Activated CD4-positive, alpha-beta T cell treated with anti-CD3 and anti-CD28 coated beads, Interleukin-2, amount 10 ng/mL, durations not matched to agents 7 days and 5 days (primary cell): ENCODE measurements at regions not wholly inside any gene's neighbourhood (a gene's known extent, or its start where the extent isn't known, plus 50 kb on each side); places are given as distances from the start of the nearest gene placed in this dataset.

Experiments
- CTCF ChIA-PET: fragments of 350-600 bp; sonication (Branson Sonifier 250); formaldehyde crosslinking; loops from one replicate; lab custom pipeline; 2021; ENCODE audit warnings: antibody characterized with exemption; lab: Charles Lee
- POLR2A ChIA-PET: fragments of 350-600 bp; sonication (Branson Sonifier 250); formaldehyde crosslinking; loops from one replicate; lab custom pipeline; 2021; ENCODE audit warnings: antibody characterized with exemption; lab: Charles Lee
- DNase-seq: peaks from one replicate; pipeline ENCODE4 v3.0.0-alpha.2; 2020
- H3K27ac Mint-ChIP-seq: one replicate; pipeline ENCODE4 v1.8.0; 2021; ENCODE audit warnings: mild to moderate bottlenecking, moderate library complexity, mixed read lengths
- H3K27me3 Mint-ChIP-seq: one replicate; pipeline ENCODE4 v1.8.0; 2021; ENCODE audit warnings: mixed read lengths
- H3K36me3 Mint-ChIP-seq: one replicate; pipeline ENCODE4 v1.8.0; 2021; ENCODE audit warnings: low read depth, mixed read lengths
- H3K4me1 Mint-ChIP-seq: one replicate; pipeline ENCODE4 v1.8.0; 2021; ENCODE audit warnings: mixed read lengths
- H3K4me3 Mint-ChIP-seq: one replicate; pipeline ENCODE4 v1.8.0; 2021; ENCODE audit warnings: mild to moderate bottlenecking, moderate library complexity, mixed read lengths
- H3K9me3 Mint-ChIP-seq: one replicate; pipeline ENCODE4 v1.8.0; 2021; ENCODE audit warnings: mixed read lengths

GRCh38 chr2:60311524-60311923, 241.9 kb downstream of the BCL11A start:
- Mint-ChIP-seq H3K27me3 (peaks cover 21% of the 10 kb centered on the region), H3K9me3 (no peaks in the 10 kb centered on the region), H3K36me3 (no peaks in the 10 kb centered on the region), H3K4me3 (no peak overlapping the region), H3K4me1 (peaks cover 35% of the 10 kb centered on the region), H3K27ac (no peak overlapping the region)
- DNase-seq: no peak
- ChIA-PET CTCF (no interaction called here), POLR2A (no interaction called here)

GRCh38 chr2:60309941-60310660, 243.4 kb downstream of the BCL11A start:
- H3K4me3 Mint-ChIP-seq: no peak overlapping the region
- DNase-seq: no peak
- H3K36me3 Mint-ChIP-seq: no peaks in the 10 kb centered on the region
- POLR2A ChIA-PET: no interaction called here
- peaks cover 35% of the 10 kb centered on the region for H3K4me1 Mint-ChIP-seq
- CTCF ChIA-PET: no interaction called here
- H3K27me3 Mint-ChIP-seq: peaks cover 15% of the 10 kb centered on the region
- H3K9me3 Mint-ChIP-seq: no peaks in the 10 kb centered on the region
- H3K27ac Mint-ChIP-seq: no peak overlapping the region

- Mint-ChIP-seq H3K27ac (no peak overlapping the region), H3K36me3 (no peaks in the 10 kb centered on the region), H3K9me3 (no peaks in the 10 kb centered on the region), H3K4me3 (no peak overlapping the region), H3K27me3 (peaks cover 9% of the 10 kb centered on the region), H3K4me1 (peaks cover 30% of the 10 kb centered on the region)
- DNase-seq: no peak
- CTCF ChIA-PET: no interaction called here
- POLR2A ChIA-PET: no interaction called here
Observed at GRCh38 chr2:60309336-60309735, 244.1 kb downstream of the BCL11A start.

- no peaks in the 10 kb centered on the region for H3K9me3 Mint-ChIP-seq
- DNase-seq: no peak
- POLR2A ChIA-PET: no interaction called here
- CTCF ChIA-PET: no interaction called here
- H3K36me3 Mint-ChIP-seq: no peaks in the 10 kb centered on the region
- H3K4me3 Mint-ChIP-seq: no peak overlapping the region
- H3K4me1 Mint-ChIP-seq: peaks cover 6% of the 10 kb centered on the region
- H3K27ac Mint-ChIP-seq: no peak overlapping the region
- H3K27me3 Mint-ChIP-seq: peaks cover 9% of the 10 kb centered on the region
Observed at GRCh38 chr2:60306267-60306861, 247.1 kb downstream of the BCL11A start.

- no peak for DNase-seq
- POLR2A ChIA-PET: no interaction called here
- Mint-ChIP-seq H3K4me1 (no peaks in the 10 kb centered on the region), H3K9me3 (no peaks in the 10 kb centered on the region), H3K27me3 (peaks cover 9% of the 10 kb centered on the region), H3K27ac (no peak overlapping the region), H3K4me3 (no peak overlapping the region), H3K36me3 (no peaks in the 10 kb centered on the region)
- CTCF ChIA-PET: no interaction called here
Observed at GRCh38 chr2:60303680-60304079, 249.8 kb downstream of the BCL11A start.

- no peak overlapping the region for H3K4me3 Mint-ChIP-seq
- no peak overlapping the region for H3K27ac Mint-ChIP-seq
- no peaks in the 10 kb centered on the region for H3K4me1 Mint-ChIP-seq
- H3K9me3 Mint-ChIP-seq: no peaks in the 10 kb centered on the region
- POLR2A ChIA-PET: no interaction called here
- DNase-seq: no peak
- H3K36me3 Mint-ChIP-seq: no peaks in the 10 kb centered on the region
- CTCF ChIA-PET: no interaction called here
- H3K27me3 Mint-ChIP-seq: peaks cover 5% of the 10 kb centered on the region
Observed at GRCh38 chr2:60302377-60303126, 250.9 kb downstream of the BCL11A start.

- H3K4me1 Mint-ChIP-seq: no peaks in the 10 kb centered on the region
- H3K36me3 Mint-ChIP-seq: no peaks in the 10 kb centered on the region
- ChIA-PET POLR2A (no interaction called here), CTCF (no interaction called here)
- H3K27me3 Mint-ChIP-seq: peaks cover 5% of the 10 kb centered on the region
- H3K9me3 Mint-ChIP-seq: no peaks in the 10 kb centered on the region
- DNase-seq: no peak
- no peak overlapping the region for H3K4me3 Mint-ChIP-seq
- no peak overlapping the region for H3K27ac Mint-ChIP-seq
Observed at GRCh38 chr2:60301726-60302125, 251.7 kb downstream of the BCL11A start.

GRCh38 chr2:60299179-60299578, 254.3 kb downstream of the BCL11A start:
- H3K36me3 Mint-ChIP-seq: no peaks in the 10 kb centered on the region
- no peaks in the 10 kb centered on the region for H3K27me3 Mint-ChIP-seq
- H3K27ac Mint-ChIP-seq: no peak overlapping the region
- ChIA-PET CTCF (no interaction called here), POLR2A (no interaction called here)
- no peak for DNase-seq
- no peaks in the 10 kb centered on the region for H3K4me1 Mint-ChIP-seq
- H3K9me3 Mint-ChIP-seq: no peaks in the 10 kb centered on the region
- no peak overlapping the region for H3K4me3 Mint-ChIP-seq

- no peaks in the 10 kb centered on the region for H3K4me1 Mint-ChIP-seq
- POLR2A ChIA-PET: no interaction called here
- H3K27me3 Mint-ChIP-seq: no peaks in the 10 kb centered on the region
- no peaks in the 10 kb centered on the region for H3K36me3 Mint-ChIP-seq
- CTCF ChIA-PET: no interaction called here
- H3K27ac Mint-ChIP-seq: no peak overlapping the region
- no peak overlapping the region for H3K4me3 Mint-ChIP-seq
- DNase-seq: no peak
- no peaks in the 10 kb centered on the region for H3K9me3 Mint-ChIP-seq
Observed at GRCh38 chr2:60298006-60298696, 255.3 kb downstream of the BCL11A start.

- Mint-ChIP-seq H3K36me3 (no peaks in the 10 kb centered on the region), H3K27me3 (no peaks in the 10 kb centered on the region), H3K27ac (no peak overlapping the region), H3K4me1 (no peaks in the 10 kb centered on the region), H3K4me3 (no peak overlapping the region), H3K9me3 (no peaks in the 10 kb centered on the region)
- ChIA-PET POLR2A (no interaction called here), CTCF (no interaction called here)
- DNase-seq: no peak
Observed at GRCh38 chr2:60297296-60298005, 256.0 kb downstream of the BCL11A start.

GRCh38 chr2:60296219-60296955, 257.1 kb downstream of the BCL11A start:
- H3K27ac Mint-ChIP-seq: no peak overlapping the region
- CTCF ChIA-PET: no interaction called here
- H3K9me3 Mint-ChIP-seq: no peaks in the 10 kb centered on the region
- POLR2A ChIA-PET: no interaction called here
- H3K4me3 Mint-ChIP-seq: no peak overlapping the region
- H3K4me1 Mint-ChIP-seq: no peaks in the 10 kb centered on the region
- H3K36me3 Mint-ChIP-seq: no peaks in the 10 kb centered on the region
- no peaks in the 10 kb centered on the region for H3K27me3 Mint-ChIP-seq
- DNase-seq: no peak

- ChIA-PET POLR2A (no interaction called here), CTCF (no interaction called here)
- H3K4me3 Mint-ChIP-seq: no peak overlapping the region
- H3K9me3 Mint-ChIP-seq: no peaks in the 10 kb centered on the region
- no peak for DNase-seq
- H3K36me3 Mint-ChIP-seq: no peaks in the 10 kb centered on the region
- peaks cover 3% of the 10 kb centered on the region for H3K27me3 Mint-ChIP-seq
- H3K4me1 Mint-ChIP-seq: no peaks in the 10 kb centered on the region
- no peak overlapping the region for H3K27ac Mint-ChIP-seq
Observed at GRCh38 chr2:60295636-60295962, 257.9 kb downstream of the BCL11A start.
